H9 (cell line): ENCODE measurements at regions not wholly inside any gene's neighbourhood (a gene's known extent, or its start where the extent isn't known, plus 50 kb on each side); places are given as distances from the start of the nearest gene placed in this dataset.

Experiments
- DNase-seq: peaks from one replicate; pipeline ENCODE4 v3.0.0-alpha.2; 2017
- H2AFZ ChIP-seq: one replicate; pipeline ENCODE4 v1.6.1; 2013; ENCODE audit warnings: mild to moderate bottlenecking, low read length, control low read depth, moderate library complexity
- H2AK5ac ChIP-seq: 2 replicates; pipeline ENCODE4 v1.6.1; 2013; ENCODE audit warnings: low read length, control low read depth, mixed read lengths; ENCODE audit not compliant: insufficient read length
- H2BK120ac ChIP-seq: one replicate; pipeline ENCODE4 v1.6.1; 2013; ENCODE audit warnings: low read depth, mild to moderate bottlenecking, low read length, control low read depth, inconsistent platforms; ENCODE audit not compliant: poor library complexity, severe bottlenecking
- H2BK12ac ChIP-seq: 2 replicates; pipeline ENCODE4 v1.6.1; 2013; ENCODE audit warnings: low read length, control low read depth, mixed read lengths, low read depth; ENCODE audit not compliant: insufficient read length
- H2BK15ac ChIP-seq: 2 replicates; pipeline ENCODE4 v1.6.1; 2013; ENCODE audit warnings: low read depth, low read length, control low read depth
- H2BK20ac ChIP-seq: one replicate; pipeline ENCODE4 v1.6.1; 2013; ENCODE audit warnings: low read depth, mild to moderate bottlenecking, low read length, control low read depth, inconsistent platforms; ENCODE audit not compliant: poor library complexity, severe bottlenecking
- H2BK5ac ChIP-seq: 2 replicates; pipeline ENCODE4 v1.6.1; 2013; ENCODE audit warnings: low read length, control low read depth, mixed read lengths; ENCODE audit not compliant: insufficient read length
- H3K14ac ChIP-seq: 2 replicates; pipeline ENCODE4 v1.6.1; 2013; ENCODE audit warnings: low read length, control low read depth; ENCODE audit not compliant: insufficient read depth
- H3K18ac ChIP-seq: 2 replicates; pipeline ENCODE4 v1.6.1; 2013; ENCODE audit warnings: low read depth, mild to moderate bottlenecking, mixed read lengths, low read length, control low read depth; ENCODE audit not compliant: insufficient read length
- H3K23ac ChIP-seq: 2 replicates; pipeline ENCODE4 v1.6.1; 2013; ENCODE audit warnings: low read length, control low read depth, mixed read lengths, low read depth; ENCODE audit not compliant: insufficient read length
- H3K23me2 ChIP-seq: 2 replicates; pipeline ENCODE4 v1.6.1; 2013; ENCODE audit warnings: low read depth, mild to moderate bottlenecking, mixed read lengths, low read length, control low read depth; ENCODE audit not compliant: insufficient read length, poor library complexity, severe bottlenecking
- H3K27ac ChIP-seq: 2 replicates; pipeline ENCODE4 v1.5.1; 2013; ENCODE audit warnings: low read length, control low read depth, mixed read lengths, low read depth; ENCODE audit not compliant: insufficient read length
- H3K27me3 ChIP-seq: 2 replicates; pipeline ENCODE4 v1.6.1; 2013; ENCODE audit warnings: low read length, control low read depth, inconsistent platforms; ENCODE audit not compliant: insufficient read depth
- H3K4ac ChIP-seq: 2 replicates; pipeline ENCODE4 v1.6.1; 2013; ENCODE audit warnings: low read depth, mild to moderate bottlenecking, control low read depth, inconsistent platforms, low read length, moderate library complexity
- H3K4me1 ChIP-seq: 2 replicates; pipeline ENCODE4 v1.6.1; 2013; ENCODE audit warnings: low read length, control low read depth, inconsistent platforms; ENCODE audit not compliant: insufficient read depth
- H3K4me2 ChIP-seq: 2 replicates; pipeline ENCODE4 v1.6.1; 2013; ENCODE audit warnings: low read length, control low read depth, mixed read lengths; ENCODE audit not compliant: insufficient read length, insufficient read depth
- H3K56ac ChIP-seq: 2 replicates; pipeline ENCODE4 v1.6.1; 2013; ENCODE audit warnings: low read depth, mild to moderate bottlenecking, mixed read lengths, low read length, control low read depth; ENCODE audit not compliant: insufficient read length
- H3K79me1 ChIP-seq: 2 replicates; pipeline ENCODE4 v1.6.1; 2013; ENCODE audit warnings: low read depth, mild to moderate bottlenecking, moderate library complexity, low read length, control low read depth, inconsistent platforms; ENCODE audit not compliant: insufficient read depth, poor library complexity, severe bottlenecking
- H3K79me2 ChIP-seq: 2 replicates; pipeline ENCODE4 v1.6.1; 2013; ENCODE audit warnings: low read length, control low read depth, inconsistent platforms; ENCODE audit not compliant: insufficient read depth
- H3K9ac ChIP-seq: 2 replicates; pipeline ENCODE4 v1.6.1; 2013; ENCODE audit warnings: low read length, control low read depth, mixed read lengths; ENCODE audit not compliant: insufficient read length; ENCODE audit errors: extremely low read depth
- H3K9me3 ChIP-seq: one replicate; pipeline ENCODE4 v1.6.1; 2013; ENCODE audit warnings: low read depth, low read length, inconsistent platforms; ENCODE audit not compliant: control insufficient read depth
- H3T11ph ChIP-seq: one replicate; pipeline ENCODE4 v1.6.1; 2013; ENCODE audit warnings: mild to moderate bottlenecking, low read length, control low read depth, inconsistent platforms
- H4K20me1 ChIP-seq: one replicate; pipeline ENCODE4 v1.6.1; 2013; ENCODE audit not compliant: control insufficient read depth, insufficient read length, insufficient read depth
- H4K5ac ChIP-seq: 2 replicates; pipeline ENCODE4 v1.6.1; 2013; ENCODE audit warnings: low read depth, mild to moderate bottlenecking, mixed read lengths, low read length, control low read depth; ENCODE audit not compliant: insufficient read length
- H4K8ac ChIP-seq: replicated peaks from 2 replicates; pipeline ENCODE4 v1.6.1; 2013; ENCODE audit warnings: low read length, control low read depth, mixed read lengths, low read depth; ENCODE audit not compliant: insufficient read length
- H4K91ac ChIP-seq: 2 replicates; pipeline ENCODE4 v1.6.1; 2013; ENCODE audit warnings: low read depth, mild to moderate bottlenecking, moderate library complexity, mixed read lengths, low read length, control low read depth; ENCODE audit not compliant: insufficient read length
- H3K27ac Mint-ChIP-seq, 3 experiments: 2 replicates in 2 of 3; 3 replicates in 1 of 3; pipeline ENCODE4 v1.8.0; 2020 to 2021; ENCODE audit warnings: mixed read lengths in 3 of 3, mild to moderate bottlenecking in 1 of 3, moderate library complexity in 1 of 3
- H3K27me3 Mint-ChIP-seq: 2 replicates; pipeline ENCODE4 v1.8.0; 2021; ENCODE audit warnings: low read depth, mild to moderate bottlenecking, moderate library complexity, mixed read lengths
- H3K36me3 Mint-ChIP-seq, 3 experiments: 2 replicates in 2 of 3; 3 replicates in 1 of 3; pipeline ENCODE4 v1.8.0; 2020 to 2021; ENCODE audit warnings: low read depth in 3 of 3, mixed read lengths in 3 of 3; ENCODE audit not compliant: insufficient read depth in 1 of 3
- H3K4me1 Mint-ChIP-seq, 2 experiments: 2 replicates each; pipeline ENCODE4 v1.8.0; 2020; ENCODE audit warnings: mixed read lengths in 2 of 2
- H3K4me3 Mint-ChIP-seq, 2 experiments: 2 replicates in 1 of 2; 3 replicates in 1 of 2; pipeline ENCODE4 v1.8.0; 2020 to 2021; ENCODE audit warnings: mild to moderate bottlenecking in 2 of 2, mixed read lengths in 2 of 2, moderate library complexity in 1 of 2
- H3K9me3 Mint-ChIP-seq, 2 experiments: 2 replicates in 1 of 2; 3 replicates in 1 of 2; pipeline ENCODE4 v1.8.0; 2020; ENCODE audit warnings: mild to moderate bottlenecking in 2 of 2, mixed read lengths in 2 of 2, moderate library complexity in 1 of 2
- WGBS: extraction: QIAGEN DNeasy Blood & Tissue Kit; methylation state at CpG from one replicate; pipeline ENCODE4 v1.1.7; 2013; ENCODE audit warnings: missing lambda C conversion rate, low lambda C conversion rate, mixed read lengths; ENCODE audit not compliant: insufficient read length; ENCODE audit errors: extremely low coverage; 5-methylcytosine and 5-hydroxymethylcytosine counted together
- TF ChIP-seq, protein P1 (sequence below): fragments of 200-600 bp; sonication (generic); conservative IDR thresholded peaks from 3 replicates; pipeline ENCODE4 v1.8.0; 2021; ENCODE audit warnings: antibody characterized with exemption, mild to moderate bottlenecking

DNA sequence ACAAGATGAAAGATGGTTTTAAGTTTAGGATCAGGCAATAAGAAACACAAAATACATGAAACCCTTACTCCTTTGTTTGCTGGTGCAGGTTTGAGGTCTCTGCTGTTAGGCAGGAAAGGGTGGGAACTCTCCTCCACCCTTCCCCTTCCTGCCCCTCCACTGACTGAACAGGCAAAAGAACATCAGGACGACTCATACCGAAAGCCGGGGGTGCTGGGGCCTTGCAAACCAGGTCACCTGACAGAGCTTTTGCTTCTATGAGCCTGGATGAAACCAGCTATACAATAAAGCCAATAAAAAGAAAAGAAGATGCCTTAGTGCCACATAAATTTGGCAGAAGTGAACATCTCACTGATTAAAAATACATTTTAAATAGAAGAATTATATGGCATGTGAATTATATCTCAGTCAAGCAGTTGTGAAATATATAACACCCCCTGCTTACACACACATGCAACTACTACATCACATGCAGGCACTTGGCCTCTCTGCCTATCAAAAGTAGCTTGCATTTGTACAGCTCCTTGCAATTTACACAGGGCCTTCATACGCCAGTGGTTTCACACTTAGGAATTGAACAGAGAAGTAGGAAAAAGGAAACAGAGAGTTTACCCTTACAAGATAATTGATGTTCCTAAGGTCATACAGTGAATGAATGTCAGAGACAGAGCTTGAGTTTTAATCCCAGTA lies 215.1 kb upstream of the TRIB2 start:
- no peak overlapping the region for H3K9ac ChIP-seq
- H3K79me2 ChIP-seq, result no peaks in the 10 kb centered on the region
- H3K56ac ChIP-seq, result no peak overlapping the region
- H2BK20ac ChIP-seq, result no peak overlapping the region
- Mint-ChIP-seq H3K4me3 (no peak overlapping the region), H3K27ac (no peak overlapping the region), H3K36me3 (no peaks in the 10 kb centered on the region), H3K4me1 (no peaks in the 10 kb centered on the region; a peak in 2 of 4 replicates), H3K9me3 (no peaks in the 10 kb centered on the region), H3K27me3 (no peaks in the 10 kb centered on the region)
- no peaks in the 10 kb centered on the region for H3K79me1 ChIP-seq
- no peaks in the 10 kb centered on the region for H3K4me1 ChIP-seq
- no peak for DNase-seq
- no peak overlapping the region for H2BK15ac ChIP-seq
- no peaks in the 10 kb centered on the region for H3K23me2 ChIP-seq
- no CpG with 5 or more reads among the region's 4 CpGs for WGBS
- no peak overlapping the region for H2BK5ac ChIP-seq
- H3K14ac ChIP-seq, result no peak overlapping the region
- no peaks in the 10 kb centered on the region for H3K9me3 ChIP-seq
- no peak overlapping the region for H2AFZ ChIP-seq
- H4K8ac ChIP-seq, result no peak overlapping the region
- TF ChIP-seq, protein P1, sequence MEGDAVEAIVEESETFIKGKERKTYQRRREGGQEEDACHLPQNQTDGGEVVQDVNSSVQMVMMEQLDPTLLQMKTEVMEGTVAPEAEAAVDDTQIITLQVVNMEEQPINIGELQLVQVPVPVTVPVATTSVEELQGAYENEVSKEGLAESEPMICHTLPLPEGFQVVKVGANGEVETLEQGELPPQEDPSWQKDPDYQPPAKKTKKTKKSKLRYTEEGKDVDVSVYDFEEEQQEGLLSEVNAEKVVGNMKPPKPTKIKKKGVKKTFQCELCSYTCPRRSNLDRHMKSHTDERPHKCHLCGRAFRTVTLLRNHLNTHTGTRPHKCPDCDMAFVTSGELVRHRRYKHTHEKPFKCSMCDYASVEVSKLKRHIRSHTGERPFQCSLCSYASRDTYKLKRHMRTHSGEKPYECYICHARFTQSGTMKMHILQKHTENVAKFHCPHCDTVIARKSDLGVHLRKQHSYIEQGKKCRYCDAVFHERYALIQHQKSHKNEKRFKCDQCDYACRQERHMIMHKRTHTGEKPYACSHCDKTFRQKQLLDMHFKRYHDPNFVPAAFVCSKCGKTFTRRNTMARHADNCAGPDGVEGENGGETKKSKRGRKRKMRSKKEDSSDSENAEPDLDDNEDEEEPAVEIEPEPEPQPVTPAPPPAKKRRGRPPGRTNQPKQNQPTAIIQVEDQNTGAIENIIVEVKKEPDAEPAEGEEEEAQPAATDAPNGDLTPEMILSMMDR, result no peak
- no peak overlapping the region for H3K27ac ChIP-seq
- H3T11ph ChIP-seq, result no peak overlapping the region
- no peak overlapping the region for H2BK12ac ChIP-seq
- H3K27me3 ChIP-seq, result no peaks in the 10 kb centered on the region
- no peak overlapping the region for H2BK120ac ChIP-seq
- H2AK5ac ChIP-seq, result no peak overlapping the region
- no peak overlapping the region for H3K4ac ChIP-seq
- no peak overlapping the region for H3K18ac ChIP-seq
- no peaks in the 10 kb centered on the region for H4K20me1 ChIP-seq
- no peak overlapping the region for H3K4me2 ChIP-seq
- H4K91ac ChIP-seq, result no peak overlapping the region
- H3K23ac ChIP-seq, result no peak overlapping the region
- H4K5ac ChIP-seq, result no peak overlapping the region
